HFF-Myc (cell line): ENCODE measurements at regions not wholly inside any gene's neighbourhood (a gene's known extent, or its start where the extent isn't known, plus 50 kb on each side); places are given as distances from the start of the nearest gene placed in this dataset.

Source experiments
- DNase-seq: peaks from one replicate; pipeline ENCODE4 v3.0.0-alpha.2; 2011; ENCODE audit warnings: low read depth; ENCODE audit errors: extremely low read depth
- H3K4me3 ChIP-seq: replicated peaks from 2 replicates; pipeline ENCODE4 v1.5.1; 2011; ENCODE audit warnings: low read depth, mild to moderate bottlenecking, control low read depth, low read length
- CTCF ChIP-seq: IDR thresholded peaks from 2 replicates; pipeline ENCODE4 v1.5.1; 2012; ENCODE audit warnings: mild to moderate bottlenecking, low read depth, low read length, control low read depth; ENCODE audit errors: missing control alignments

GRCh38 chr6:1002989-1003388, 308.9 kb upstream of the FOXQ1 start:
- H3K4me3 ChIP-seq = no peak overlapping the region
- no peak for DNase-seq
- no peak for TF ChIP-seq CTCF

GRCh38 chr6:1001655-1002349, 308.9 kb upstream of the EXOC2 start:
- DNase-seq = no peak
- TF ChIP-seq CTCF = no peak
- no peak overlapping the region for H3K4me3 ChIP-seq

- no peak overlapping the region for H3K4me3 ChIP-seq
- DNase-seq = no peak
- TF ChIP-seq CTCF = no peak
These were observed 306.6 kb upstream of the EXOC2 start for GRCh38 chr6:999552-999951.

GRCh38 chr6:998551-998950, 305.6 kb upstream of the EXOC2 start:
- no peak for TF ChIP-seq CTCF
- H3K4me3 ChIP-seq = no peak overlapping the region
- no peak for DNase-seq

GRCh38 chr6:996271-996852, 303.4 kb upstream of the EXOC2 start:
- no peak overlapping the region for H3K4me3 ChIP-seq
- no peak for TF ChIP-seq CTCF
- DNase-seq = no peak

- no peak for DNase-seq
- no peak overlapping the region for H3K4me3 ChIP-seq
- no peak for TF ChIP-seq CTCF
These were observed 298.3 kb upstream of the EXOC2 start for GRCh38 chr6:991192-991591.
